K562 (cell line): ENCODE measurements at regions not wholly inside any gene's neighbourhood (a gene's known extent, or its start where the extent isn't known, plus 50 kb on each side); places are given as distances from the start of the nearest gene placed in this dataset.

ENCODE experiments used
- NR2C1 ChIP-seq, 2 experiments: fragments of 450-650 bp; IDR thresholded peaks; 2 replicates each; pipeline ENCODE4 v1.6.1; 2017; ENCODE audit warnings: mild to moderate bottlenecking in 2 of 2, antibody characterized with exemption in 1 of 2, inconsistent platforms in 1 of 2, missing compliant biosample characterization in 1 of 2, missing genetic modification characterization in 1 of 2
- RFX1 ChIP-seq: fragments of 450-650 bp; IDR thresholded peaks from 2 replicates; pipeline ENCODE4 v1.6.1; 2016; ENCODE audit warnings: mild to moderate bottlenecking, moderate library complexity
- TF ChIP-seq, protein P1 (sequence below): sonication (generic); formaldehyde crosslinking; IDR thresholded peaks from 2 replicates; pipeline ENCODE4 v1.8.0; 2023; ENCODE audit warnings: mild to moderate bottlenecking, missing genetic modification reagents

DNA sequence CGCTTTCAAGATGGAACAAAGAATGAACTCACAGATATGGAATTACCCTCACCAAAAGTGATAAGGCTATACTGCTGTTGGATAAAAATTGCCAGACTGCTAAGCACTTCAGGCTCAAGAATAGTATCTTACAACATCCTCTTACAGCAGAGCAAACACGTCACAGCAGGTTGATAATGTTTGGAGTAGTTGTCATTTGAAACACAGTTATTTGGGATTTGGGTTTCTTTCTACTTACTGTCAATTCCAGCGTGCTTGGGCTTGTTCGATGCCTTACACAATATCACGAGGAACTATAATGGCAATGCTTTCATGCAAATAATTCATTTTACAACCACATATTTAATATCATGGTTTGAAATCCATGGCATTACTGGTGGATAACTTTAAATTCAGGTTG is 1223.7 kb upstream of the AGA start:
- TF ChIP-seq RFX1 (no peak), NR2C1 (IDR thresholded peaks at IDR 0.05) (no peak), NR2C1 (tag; IDR thresholded peaks at IDR 0.05) (no peak)
- TF ChIP-seq, protein P1, sequence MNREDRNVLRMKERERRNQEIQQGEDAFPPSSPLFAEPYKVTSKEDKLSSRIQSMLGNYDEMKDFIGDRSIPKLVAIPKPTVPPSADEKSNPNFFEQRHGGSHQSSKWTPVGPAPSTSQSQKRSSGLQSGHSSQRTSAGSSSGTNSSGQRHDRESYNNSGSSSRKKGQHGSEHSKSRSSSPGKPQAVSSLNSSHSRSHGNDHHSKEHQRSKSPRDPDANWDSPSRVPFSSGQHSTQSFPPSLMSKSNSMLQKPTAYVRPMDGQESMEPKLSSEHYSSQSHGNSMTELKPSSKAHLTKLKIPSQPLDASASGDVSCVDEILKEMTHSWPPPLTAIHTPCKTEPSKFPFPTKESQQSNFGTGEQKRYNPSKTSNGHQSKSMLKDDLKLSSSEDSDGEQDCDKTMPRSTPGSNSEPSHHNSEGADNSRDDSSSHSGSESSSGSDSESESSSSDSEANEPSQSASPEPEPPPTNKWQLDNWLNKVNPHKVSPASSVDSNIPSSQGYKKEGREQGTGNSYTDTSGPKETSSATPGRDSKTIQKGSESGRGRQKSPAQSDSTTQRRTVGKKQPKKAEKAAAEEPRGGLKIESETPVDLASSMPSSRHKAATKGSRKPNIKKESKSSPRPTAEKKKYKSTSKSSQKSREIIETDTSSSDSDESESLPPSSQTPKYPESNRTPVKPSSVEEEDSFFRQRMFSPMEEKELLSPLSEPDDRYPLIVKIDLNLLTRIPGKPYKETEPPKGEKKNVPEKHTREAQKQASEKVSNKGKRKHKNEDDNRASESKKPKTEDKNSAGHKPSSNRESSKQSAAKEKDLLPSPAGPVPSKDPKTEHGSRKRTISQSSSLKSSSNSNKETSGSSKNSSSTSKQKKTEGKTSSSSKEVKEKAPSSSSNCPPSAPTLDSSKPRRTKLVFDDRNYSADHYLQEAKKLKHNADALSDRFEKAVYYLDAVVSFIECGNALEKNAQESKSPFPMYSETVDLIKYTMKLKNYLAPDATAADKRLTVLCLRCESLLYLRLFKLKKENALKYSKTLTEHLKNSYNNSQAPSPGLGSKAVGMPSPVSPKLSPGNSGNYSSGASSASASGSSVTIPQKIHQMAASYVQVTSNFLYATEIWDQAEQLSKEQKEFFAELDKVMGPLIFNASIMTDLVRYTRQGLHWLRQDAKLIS: no peak
